HG02870 (cell line): ENCODE measurements at regions not wholly inside any gene's neighbourhood (a gene's known extent, or its start where the extent isn't known, plus 50 kb on each side); places are given as distances from the start of the nearest gene placed in this dataset.

ENCODE experiments used
- ATAC-seq: cut with Tn5 transposase; IDR thresholded peaks from one replicate; pipeline ENCODE4 v1.9.1; 2021; ENCODE audit warnings: mild to moderate bottlenecking, moderate library complexity; ENCODE audit not compliant: unreplicated experiment

DNA sequence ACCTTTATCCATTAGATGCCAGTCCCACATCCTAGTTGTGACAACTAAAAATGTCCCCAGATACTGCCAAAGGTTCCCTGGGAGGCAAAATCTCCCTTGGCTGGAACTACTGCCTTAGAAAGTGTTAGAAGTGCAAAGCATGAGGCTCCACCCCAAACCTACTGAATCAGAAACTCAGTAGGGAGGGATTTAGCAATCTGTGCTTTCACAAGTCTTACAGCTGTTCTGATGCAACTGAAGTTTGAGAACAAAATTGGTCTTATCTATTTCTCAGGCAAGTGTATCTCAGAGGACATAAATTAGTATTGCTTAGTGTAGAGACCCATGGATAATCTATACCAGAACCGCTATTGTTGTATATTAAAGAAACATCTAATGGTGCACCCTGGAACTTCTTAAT, 70.2 kb downstream of the CLDN1 start:
- no peak for ATAC-seq

DNA sequence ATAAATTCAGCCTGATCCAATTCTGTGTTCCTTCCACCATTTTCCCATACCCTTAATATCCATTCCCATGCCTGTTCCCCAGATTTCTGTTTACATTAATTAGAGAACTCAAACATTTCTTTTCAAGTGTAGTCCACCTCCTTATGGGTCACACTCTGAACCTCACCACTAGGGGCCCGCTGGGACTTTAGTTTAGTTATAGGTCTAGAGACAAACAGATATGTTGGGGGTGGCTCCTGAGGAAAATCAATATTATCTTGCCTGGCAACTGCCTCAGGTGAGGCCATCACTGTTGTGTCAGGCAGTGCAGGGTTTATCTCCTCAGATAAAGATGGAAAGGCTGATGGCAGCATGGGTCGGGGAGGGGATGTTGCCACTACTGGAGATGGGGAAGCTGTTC, 72.8 kb downstream of the CLDN1 start:
- ATAC-seq, result no peak

GRCh38 chr3:190242147-190242546, 80.1 kb downstream of the CLDN1 start:
- no peak for ATAC-seq

DNA sequence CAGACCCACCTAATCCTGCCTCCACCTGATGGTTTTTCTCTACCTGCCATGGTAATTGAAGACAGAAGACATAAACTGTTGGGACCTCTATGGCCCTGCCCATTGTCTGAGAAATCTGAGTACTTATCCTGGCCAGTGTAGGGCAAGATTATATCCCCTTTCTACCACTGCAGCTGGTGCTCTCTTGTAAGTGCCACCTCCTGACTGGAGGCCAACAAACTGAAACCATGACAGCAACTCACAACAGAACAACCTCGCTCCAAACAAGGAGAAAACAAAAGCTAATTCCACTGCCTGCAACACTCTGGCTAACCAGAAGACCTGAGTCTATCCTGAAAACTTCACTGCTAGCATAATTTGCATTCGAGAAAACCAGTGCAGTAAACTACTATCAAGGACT, 82.9 kb downstream of the CLDN1 start:
- ATAC-seq, result no peak

GRCh38 chr3:190238871-190239270, 83.4 kb downstream of the CLDN1 start:
- ATAC-seq, result no peak

DNA sequence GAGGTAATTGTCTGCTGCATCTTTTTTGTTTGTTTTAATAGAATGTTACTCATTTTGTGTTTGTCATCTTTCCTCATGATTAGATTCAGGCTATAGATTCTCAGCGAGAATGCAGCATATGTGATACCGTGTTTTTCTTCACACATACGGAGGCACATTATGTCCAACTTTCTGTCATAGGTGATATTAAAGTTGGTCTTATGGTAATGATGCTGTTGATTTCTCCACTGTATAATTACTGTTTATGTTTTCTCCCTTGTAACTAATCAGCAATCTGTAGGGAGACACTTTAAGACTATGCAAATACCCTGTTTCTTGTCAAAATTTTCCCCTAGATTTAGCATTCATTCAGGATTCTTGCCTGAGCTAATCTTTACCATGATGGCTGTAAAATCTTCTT, 87.6 kb downstream of the CLDN1 start:
- no peak for ATAC-seq

- peak; percentile 76 for ATAC-seq
Observed at GRCh38 chr3:190229632-190230424, 92.4 kb downstream of the CLDN1 start.

GRCh38 chr3:190227064-190227463, 95.2 kb downstream of the CLDN1 start:
- no peak for ATAC-seq

GRCh38 chr3:190224863-190225692, 97.2 kb downstream of the CLDN1 start:
- no peak for ATAC-seq

DNA sequence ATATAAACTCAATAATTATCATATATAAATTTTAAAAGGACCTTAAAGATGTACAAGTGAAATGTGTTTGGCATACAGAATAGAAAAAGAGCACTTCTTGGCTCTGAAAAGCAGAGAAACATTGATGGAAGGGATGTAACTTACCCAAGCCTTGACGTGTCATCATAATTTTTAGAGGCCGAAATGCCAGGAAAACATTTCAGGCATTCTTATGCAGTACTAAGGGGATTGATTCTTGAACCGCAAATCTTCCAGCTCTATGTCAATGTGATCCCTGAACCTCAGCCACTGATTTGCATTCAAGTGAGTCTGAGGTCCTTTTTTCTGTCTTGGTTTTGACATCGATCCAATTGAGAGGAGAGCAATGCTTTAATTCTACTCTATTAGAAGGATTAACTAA, 97.8 kb downstream of the CLDN1 start:
- no peak for ATAC-seq

DNA sequence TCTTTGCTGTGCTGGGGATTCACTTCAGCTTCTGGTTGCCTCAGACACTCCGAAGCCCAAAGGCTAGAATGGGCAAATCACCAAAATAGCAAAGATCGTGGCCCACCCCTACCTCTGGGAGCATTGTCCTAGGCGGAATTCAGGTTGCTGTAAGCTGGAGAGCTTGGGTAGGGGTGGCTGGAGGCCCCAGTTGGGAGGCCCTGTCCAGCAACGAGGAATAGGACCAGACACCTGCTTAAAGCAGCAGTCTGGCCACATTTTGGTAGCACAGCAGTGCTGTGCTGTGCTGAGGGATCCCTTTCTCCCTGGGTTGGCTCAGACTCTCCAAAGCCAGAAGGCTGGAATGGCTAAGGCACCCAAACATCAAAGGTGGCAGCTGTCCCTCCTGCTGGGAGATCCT, 99.3 kb downstream of the CLDN1 start:
- no peak for ATAC-seq

- ATAC-seq, result no peak
Observed at GRCh38 chr3:190222360-190222759, 99.9 kb downstream of the CLDN1 start.

DNA sequence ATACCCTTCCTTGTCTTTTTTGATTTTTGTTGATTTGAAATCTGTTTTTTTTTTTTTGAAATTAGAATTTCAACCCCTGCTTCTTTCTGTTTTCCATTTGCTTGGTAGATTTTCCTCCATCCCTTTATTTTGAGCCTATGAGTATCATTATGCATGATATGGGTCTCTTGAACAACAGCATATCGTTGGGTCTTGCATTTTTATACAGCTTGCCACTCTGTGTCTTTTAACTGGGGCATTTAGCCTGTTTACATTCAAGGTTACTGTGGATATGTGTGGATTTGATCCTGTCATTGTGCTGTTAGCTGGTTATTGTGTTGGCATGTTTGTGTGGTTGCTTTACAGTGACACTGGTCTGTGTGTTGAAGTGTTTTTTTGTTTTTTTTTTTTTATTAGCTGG, 99.7 kb upstream of the P3H2 start:
- no peak for ATAC-seq

DNA sequence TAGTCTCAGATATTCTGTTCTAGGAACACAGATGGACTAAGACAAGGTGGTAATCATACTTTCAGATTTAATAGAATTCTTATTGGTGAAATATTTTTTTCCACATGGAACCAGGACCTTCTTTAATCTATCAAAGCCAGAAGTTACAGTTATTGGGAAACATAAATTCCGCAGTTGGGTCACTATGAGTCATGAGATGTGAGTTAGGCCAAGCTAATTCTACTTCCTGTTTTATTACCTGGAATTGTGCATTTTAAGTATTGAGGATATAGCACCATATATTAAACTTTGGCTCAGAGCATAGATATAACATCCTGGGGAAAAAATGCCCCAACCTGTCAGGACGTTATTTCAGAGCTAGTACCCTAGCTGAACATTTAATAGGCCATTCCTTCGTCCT, 96.4 kb upstream of the P3H2 start:
- no peak for ATAC-seq

DNA sequence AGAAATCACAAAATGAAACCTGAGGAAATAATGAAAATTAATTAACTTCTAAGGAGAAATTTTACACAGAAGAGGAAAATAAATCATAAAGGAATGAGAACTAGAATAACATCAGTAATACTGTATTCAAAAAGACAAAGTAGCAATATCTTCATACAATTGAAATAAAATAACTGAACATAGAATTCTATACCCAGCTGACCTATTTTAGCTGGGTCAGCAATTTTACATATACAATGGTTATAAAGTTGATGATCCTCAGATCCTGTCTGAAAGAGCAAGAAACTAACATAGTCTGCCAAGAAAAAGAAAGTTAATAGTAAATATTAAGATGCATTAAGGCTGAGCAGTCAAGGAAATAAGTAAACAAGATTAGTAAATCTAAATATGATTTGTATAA, 93.0 kb upstream of the P3H2 start:
- no peak for ATAC-seq

DNA sequence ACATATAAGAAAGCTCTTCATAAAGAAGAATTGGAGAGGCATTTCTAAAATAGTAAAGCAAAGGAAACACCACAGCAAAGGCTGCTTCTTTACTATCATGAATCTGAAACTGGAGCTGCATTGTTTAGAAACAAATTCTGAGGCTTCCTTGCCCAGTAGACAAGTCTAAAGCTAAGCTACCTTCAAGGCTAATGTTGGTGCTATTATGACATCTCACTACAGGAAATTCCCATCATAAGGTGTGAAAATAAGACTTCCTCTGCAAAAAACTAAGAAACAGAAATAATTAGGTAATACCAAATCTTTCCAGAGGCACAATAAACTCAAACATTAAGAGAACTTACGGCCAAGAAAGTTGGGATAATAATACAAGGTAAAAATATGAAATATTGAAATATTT, 89.9 kb upstream of the P3H2 start:
- no peak for ATAC-seq

DNA sequence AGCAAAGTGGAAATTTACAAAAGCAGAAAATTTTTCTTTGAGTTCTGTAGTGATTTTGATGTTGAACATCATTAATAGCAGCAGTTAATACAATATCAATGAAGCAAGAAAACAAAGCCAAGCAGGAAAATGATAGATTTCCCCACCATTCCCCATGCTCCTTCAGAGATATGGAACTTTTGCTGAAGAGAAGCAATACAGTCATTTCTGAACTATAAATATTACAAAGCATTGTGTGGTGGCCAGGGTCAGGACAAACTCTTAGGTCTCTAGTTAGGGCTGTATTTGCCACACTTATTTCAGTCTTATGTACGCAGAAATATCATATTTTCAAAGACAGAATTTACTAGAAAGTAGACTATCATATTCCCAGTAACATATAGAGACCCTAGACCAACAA, 88.8 kb upstream of the P3H2 start:
- no peak for ATAC-seq

DNA sequence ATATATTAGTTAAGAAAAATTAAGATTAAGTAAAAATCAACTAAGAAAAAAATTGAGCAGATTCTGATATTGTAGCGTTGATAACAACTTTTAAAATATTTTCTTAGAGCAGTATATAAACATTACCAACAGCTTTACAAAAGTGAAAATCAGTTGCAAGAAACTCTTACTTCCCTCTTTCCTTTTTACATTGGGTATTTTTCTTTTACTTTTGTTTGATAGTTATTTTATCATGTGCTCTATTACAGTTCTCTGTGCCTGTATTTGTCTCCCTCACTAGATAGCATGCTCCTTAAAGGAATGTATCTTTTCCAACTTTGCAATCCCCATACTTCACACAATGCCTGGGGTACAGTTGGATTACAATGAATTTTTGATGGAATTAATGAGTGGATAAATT, 87.5 kb upstream of the P3H2 start:
- no peak for ATAC-seq

DNA sequence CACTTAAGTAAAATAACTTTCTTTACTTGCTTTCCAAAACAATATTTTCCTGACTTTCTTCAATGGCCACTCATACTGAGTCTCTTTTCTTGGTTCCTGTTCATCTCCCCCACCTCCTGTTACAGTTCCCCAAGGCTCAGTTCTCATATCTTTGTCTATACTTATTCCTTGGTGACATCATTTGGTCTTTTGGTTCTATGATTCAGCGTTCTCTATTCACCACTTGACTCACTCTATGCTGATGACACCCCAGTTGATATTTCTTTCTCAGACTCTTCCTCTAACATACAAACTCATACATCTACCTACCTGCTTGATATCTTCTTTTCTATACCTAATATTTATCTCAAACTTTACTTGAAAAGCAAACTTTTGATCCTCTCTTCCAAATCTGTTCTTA, 85.0 kb upstream of the P3H2 start:
- ATAC-seq, result peak; percentile 85

- no peak for ATAC-seq
Observed at GRCh38 chr3:190204200-190204599, 83.5 kb upstream of the P3H2 start.

DNA sequence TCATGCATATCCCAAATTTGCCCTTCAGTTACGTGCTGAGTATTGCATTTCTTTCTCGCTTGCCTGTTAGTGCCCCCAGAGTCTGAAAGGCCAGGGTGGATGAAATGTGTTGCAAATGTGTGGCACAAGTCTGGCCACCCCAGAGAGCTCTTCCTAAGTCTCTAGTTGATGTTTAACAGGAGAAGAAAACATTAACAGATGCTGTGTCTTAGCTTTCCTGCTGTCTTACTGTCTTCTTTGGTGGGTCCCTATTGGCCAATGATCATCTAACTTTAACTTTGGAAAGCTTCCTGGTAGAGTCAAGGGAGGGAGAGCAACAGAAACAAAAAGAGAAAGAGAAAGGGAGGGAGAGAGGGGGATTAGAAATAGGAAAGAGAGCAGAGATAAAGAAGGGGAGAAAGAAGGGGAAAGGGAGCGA, 76.7 kb upstream of the P3H2 start:
- no peak for ATAC-seq

DNA sequence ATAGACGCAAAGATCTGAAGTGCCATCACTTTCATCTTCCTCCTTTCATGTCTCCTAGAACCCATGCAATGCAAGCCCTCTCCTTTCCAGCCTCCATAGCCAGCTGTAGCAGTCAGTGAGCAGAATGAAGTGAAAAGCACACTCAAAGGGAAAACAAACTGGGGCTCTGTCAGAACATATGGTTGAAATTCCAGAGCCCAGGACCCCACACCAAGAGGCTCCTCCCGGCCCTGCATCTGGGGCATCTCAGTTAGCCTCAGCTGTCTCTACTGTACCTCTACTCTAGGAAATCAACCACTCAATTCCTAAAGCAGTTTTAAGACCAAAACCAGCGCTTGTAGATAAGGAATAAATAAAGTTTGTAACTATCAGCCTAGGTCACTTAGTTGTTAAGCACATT, 73.8 kb upstream of the P3H2 start:
- ATAC-seq, result no peak
